ENCODE measurements at regions not wholly inside any gene's neighbourhood (a gene's known extent, or its start where the extent isn't known, plus 50 kb on each side); places are given as distances from the start of the nearest gene placed in this dataset.

DNA sequence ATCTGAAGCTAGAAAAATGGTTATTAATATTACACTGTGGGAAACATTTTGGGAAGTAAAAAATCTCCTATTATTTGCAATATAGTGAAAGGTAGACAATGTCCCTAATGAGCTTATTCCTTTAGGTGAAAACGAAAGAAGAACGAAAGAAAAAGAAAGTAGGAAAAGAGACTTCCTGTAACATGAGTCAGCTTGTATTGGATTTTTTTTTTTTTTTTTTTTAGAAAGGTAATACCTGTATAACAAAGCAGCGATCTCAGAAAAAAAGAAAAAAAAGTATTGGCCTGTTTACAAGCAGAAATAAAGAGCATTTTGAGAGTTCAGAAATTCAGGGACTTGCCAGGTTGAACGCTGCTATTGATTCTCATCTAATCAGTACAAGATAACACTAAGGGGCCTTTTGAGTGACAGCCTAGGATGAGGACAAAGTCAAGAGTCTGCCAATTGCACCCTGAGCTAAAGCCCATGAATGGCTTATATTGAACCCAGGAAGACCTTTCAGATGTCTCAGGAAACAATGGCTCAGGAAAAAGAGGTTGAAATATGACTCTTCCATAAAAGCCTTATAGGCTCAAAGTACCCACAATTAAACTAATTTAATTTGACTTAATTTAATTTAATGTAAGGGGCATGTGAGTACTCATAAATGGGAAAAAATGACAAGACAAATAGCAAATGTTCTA lies 615.6 kb upstream of the CDH2 start:
- no peak for TF ChIP-seq GATA2 (IDR thresholded peaks at IDR 0.05; ENCODE audit: low read depth, low read length)
- TF ChIP-seq GATA3 (IDR thresholded peaks at IDR 0.05; ENCODE audit: low read depth, low read length), result no peak

All from SH-SY5Y (cell line).